HepG2 (cell line): ENCODE measurements at regions not wholly inside any gene's neighbourhood (a gene's known extent, or its start where the extent isn't known, plus 50 kb on each side); places are given as distances from the start of the nearest gene placed in this dataset.

Experiments
- ATAC-seq: fragments of 200-7000 bp; cut with Tn5 transposase; 3 replicates; pipeline ENCODE4 v1.9.1; 2020; ENCODE audit warnings: mild to moderate bottlenecking, moderate library complexity
- BruUV-seq: library from RNA; stranded (reverse); fragments of 400-500 nt; replicated peaks from 2 replicates; lab custom pipeline; 2021; lab: Mats Ljungman, UMichigan
- CTCF ChIA-PET: fragments of 300-600 bp; formaldehyde crosslinking; extraction: SDS; loops from one replicate; lab custom pipeline; 2021; ENCODE audit warnings: low total read pairs, inconsistent platforms, low intra/inter-chr PET ratio; lab: Yijun Ruan, JAX
- POLR2A ChIA-PET: fragments of 350-600 bp; sonication (Branson Sonifier 250); formaldehyde crosslinking; loops from one replicate; lab custom pipeline; 2020; ENCODE audit warnings: antibody characterized with exemption, inconsistent platforms; lab: Yijun Ruan, JAX
- DNase-seq: peaks from one replicate; pipeline ENCODE4 v3.0.0-alpha.2; 2015; ENCODE audit warnings: low spot score
- FAIRE-seq: peaks from 3 replicates; lab custom pipeline; 2011; peaks lifted over from hg19 to GRCh38; lab: Jason Lieb, UNC
- H2AFZ ChIP-seq: one replicate; pipeline ENCODE4 v1.6.1; 2011; ENCODE audit warnings: low read length, inconsistent platforms
- H3K27ac ChIP-seq: fragments of 300-600 bp; 3 replicates; pipeline ENCODE4 v1.8.0; 2011; ENCODE audit warnings: mixed run types, mild to moderate bottlenecking, mixed read lengths, low read length, inconsistent platforms; ENCODE audit not compliant: insufficient read depth; ENCODE audit errors: extremely low read length
- H3K27me3 ChIP-seq, 2 experiments: fragments of 200-600 bp in 1 of 2; 2 replicates in 1 of 2; 3 replicates in 1 of 2; pipeline versions ENCODE4 v1.6.0 to v1.8.0; 2011; ENCODE audit warnings: low read length in 2 of 2, mild to moderate bottlenecking in 2 of 2, moderate library complexity in 2 of 2, inconsistent platforms in 1 of 2; ENCODE audit not compliant: insufficient read depth in 2 of 2, control insufficient read depth in 1 of 2
- H3K36me3 ChIP-seq, 2 experiments: fragments of 200-600 bp in 1 of 2; replicated peaks in 1 of 2; 2 replicates in 1 of 2; 3 replicates in 1 of 2; pipeline versions ENCODE4 v1.5.1 to v1.8.0; 2011; ENCODE audit warnings: low read length in 2 of 2, inconsistent platforms in 1 of 2; ENCODE audit not compliant: insufficient read depth in 2 of 2, control insufficient read depth in 1 of 2
- H3K4me1 ChIP-seq: 2 replicates; pipeline ENCODE4 v1.5.1; 2012; ENCODE audit warnings: low read length, inconsistent platforms; ENCODE audit not compliant: insufficient read depth
- H3K4me2 ChIP-seq: 2 replicates; pipeline ENCODE4 v1.6.0; 2011; ENCODE audit warnings: low read depth, low read length, inconsistent platforms
- H3K4me3 ChIP-seq, 3 experiments: fragments of 200-600 bp in 1 of 3; sonication (generic), shearing (Covaris generic) in 1 of 3; replicated peaks in 1 of 3; 2 replicates each; pipeline ENCODE4 v1.5.1; 2011 to 2016; ENCODE audit warnings: low read length in 3 of 3, inconsistent platforms in 2 of 3, low read depth in 2 of 3, mild to moderate bottlenecking in 2 of 3, control low read depth in 1 of 3, mixed read lengths in 1 of 3; ENCODE audit not compliant: insufficient read depth in 1 of 3
- H3K79me2 ChIP-seq: one replicate; pipeline ENCODE4 v1.6.1; 2011; ENCODE audit warnings: low read length, inconsistent platforms; ENCODE audit not compliant: insufficient read depth
- H3K9ac ChIP-seq: 2 replicates; pipeline ENCODE4 v1.6.0; 2011; ENCODE audit warnings: mild to moderate bottlenecking, low read depth, low read length, inconsistent platforms; ENCODE audit not compliant: insufficient read depth
- H3K9me3 ChIP-seq: 2 replicates; pipeline ENCODE4 v1.5.1; 2012; ENCODE audit warnings: mild to moderate bottlenecking, low read length
- H4K20me1 ChIP-seq: 2 replicates; pipeline ENCODE4 v1.6.0; 2011; ENCODE audit warnings: inconsistent platforms, mild to moderate bottlenecking, low read length, moderate library complexity; ENCODE audit not compliant: insufficient read depth
- AHDC1 ChIP-seq: sonication (generic); formaldehyde crosslinking; IDR thresholded peaks from 2 replicates; pipeline ENCODE4 v1.5.1; 2020; ENCODE audit warnings: mild to moderate bottlenecking, missing genetic modification reagents, borderline replicate concordance
- MEIS1 ChIP-seq: sonication (generic); formaldehyde crosslinking; IDR thresholded peaks from 2 replicates; pipeline ENCODE4 v1.9.0; 2021; ENCODE audit warnings: mild to moderate bottlenecking, missing genetic modification reagents, moderate library complexity, borderline replicate concordance
- NFKB2 ChIP-seq: sonication (generic); formaldehyde crosslinking; IDR thresholded peaks from 2 replicates; pipeline ENCODE4 v1.4.0; 2020; ENCODE audit warnings: missing genetic modification reagents, borderline replicate concordance
- REST ChIP-seq, 2 experiments: IDR thresholded peaks; 2 replicates each; pipeline ENCODE4 v1.6.1; 2011 to 2012; ENCODE audit warnings: low read length in 2 of 2, borderline replicate concordance in 1 of 2, low read depth in 1 of 2, mild to moderate bottlenecking in 1 of 2, moderate library complexity in 1 of 2
- SP5 ChIP-seq: IDR thresholded peaks from 2 replicates; pipeline ENCODE4 v1.6.1; 2016; ENCODE audit warnings: low read depth, borderline replicate concordance
- THAP7 ChIP-seq: sonication (generic); formaldehyde crosslinking; IDR thresholded peaks from 2 replicates; pipeline ENCODE4 v1.8.1; 2023; ENCODE audit warnings: mild to moderate bottlenecking, missing genetic modification reagents
- YEATS4 ChIP-seq: sonication (generic); formaldehyde crosslinking; IDR thresholded peaks from 2 replicates; pipeline ENCODE4 v1.4.0; 2020; ENCODE audit warnings: missing genetic modification reagents, borderline replicate concordance
- ZNF12 ChIP-seq: sonication (generic); formaldehyde crosslinking; IDR thresholded peaks from 2 replicates; pipeline ENCODE4 v1.5.0; 2020; ENCODE audit warnings: missing genetic modification reagents
- ZNF484 ChIP-seq: sonication (generic); formaldehyde crosslinking; IDR thresholded peaks from 2 replicates; pipeline ENCODE4 v1.5.1; 2020; ENCODE audit warnings: mild to moderate bottlenecking, low read depth, missing genetic modification reagents, borderline replicate concordance
- ZNF773 ChIP-seq: sonication (generic); formaldehyde crosslinking; IDR thresholded peaks from 2 replicates; pipeline ENCODE4 v1.4.0; 2020; ENCODE audit warnings: missing genetic modification reagents, borderline replicate concordance
- ZNF777 ChIP-seq: sonication (generic); formaldehyde crosslinking; IDR thresholded peaks from 2 replicates; pipeline ENCODE4 v1.4.0; 2020; ENCODE audit warnings: missing genetic modification reagents
- WGBS: methylation state at CpG from one replicate; pipeline ENCODE4 v1.1.6; 2017; ENCODE audit warnings: low lambda C conversion rate; 5-methylcytosine and 5-hydroxymethylcytosine counted together
- in situ Hi-C: cut with HindIII; loops from 2 replicates; pipeline ENCODE4 v1.10.0; 2017; ENCODE audit warnings: low pct_unique_long_range_greater_than_20kb; ENCODE audit not compliant: extremely low pct_ligation_motif_present
- intact Hi-C: fragments of 100-400 bp; cut with micrococcal nuclease; formaldehyde crosslinking; loops from one replicate; pipeline ENCODE4 v1.10.0; 2022; ENCODE audit not compliant: unreplicated experiment

- TF ChIP-seq AHDC1 (CRISPR knock-in tag) (no peak), YEATS4 (CRISPR knock-in tag) (no peak), THAP7 (CRISPR knock-in tag) (no peak), ZNF12 (CRISPR knock-in tag) (no peak)
Observed at GRCh38 chr4:129364747-129365452, 268.9 kb downstream of the C4orf33 start (continued).

GRCh38 chr4:129369361-129370010 lies 273.5 kb downstream of the C4orf33 start:
- Histone ChIP-seq H3K4me2 (no peak overlapping the region), H3K36me3 (no peaks in the 10 kb centered on the region), H3K4me1 (no peaks in the 10 kb centered on the region), H3K9ac (no peak overlapping the region), H4K20me1 (no peaks in the 10 kb centered on the region), H3K27ac (no peak overlapping the region), H3K27me3 (0 out of 5 replicates have a peak, but pooled peaks cover 0 to 5% of the 10 kb centered on the region in 2 experiments), H2AFZ (no peak overlapping the region), H3K9me3 (no peaks in the 10 kb centered on the region), H3K4me3 (no peak overlapping the region), H3K79me2 (no peaks in the 10 kb centered on the region)
- 5% methylated on average over 3 of the region's 3 CpGs for WGBS
- FAIRE-seq, result no peak
- intact Hi-C loops, result no loop called here
- no peak for DNase-seq
- in situ Hi-C loops, result no loop called here
- POLR2A ChIA-PET, result no interaction called here
- CTCF ChIA-PET, result no interaction called here
- no peak for ATAC-seq
- BruUV-seq, result no TSS peak
- no peak for TF ChIP-seq NFKB2 (CRISPR knock-in tag)
- no peak for TF ChIP-seq MEIS1 (CRISPR knock-in tag)
- no peak for TF ChIP-seq ZNF777 (CRISPR knock-in tag)
- no peak for TF ChIP-seq SP5
- no peak for TF ChIP-seq ZNF773 (CRISPR knock-in tag)
- TF ChIP-seq REST (IDR thresholded peaks at IDR 0.05; ENCODE audit: borderline replicate concordance in 1 of 2, low read depth in 1 of 2, low read length in 2 of 2), result no peak
- no peak for TF ChIP-seq ZNF484
